HL-60 (cell line): ENCODE measurements at regions not wholly inside any gene's neighbourhood (a gene's known extent, or its start where the extent isn't known, plus 50 kb on each side); places are given as distances from the start of the nearest gene placed in this dataset.
"Not testable (repeated sequence)": the region's sequence is repeated elsewhere in the genome, so short reads cannot be mapped to it uniquely, and the experiment has no call there.

Experiments used
- POLR2AphosphoS5 ChIP-seq: IDR thresholded peaks from 2 replicates; pipeline ENCODE4 v1.6.1; 2012; ENCODE audit warnings: low read depth
- SPI1 ChIP-seq: IDR thresholded peaks from 2 replicates; pipeline ENCODE4 v1.6.1; 2012; ENCODE audit warnings: low read depth, mild to moderate bottlenecking, borderline replicate concordance
- TF ChIP-seq, protein P1 (sequence below): IDR thresholded peaks from one replicate; pipeline ENCODE4 v1.5.1; 2011; ENCODE audit warnings: low read length, control low read depth, inconsistent platforms; ENCODE audit not compliant: insufficient read depth
- TF ChIP-seq, protein P2 (sequence below): IDR thresholded peaks from 2 replicates; pipeline ENCODE4 v1.6.1; 2012; ENCODE audit warnings: low read depth; ENCODE audit not compliant: insufficient replicate concordance

DNA sequence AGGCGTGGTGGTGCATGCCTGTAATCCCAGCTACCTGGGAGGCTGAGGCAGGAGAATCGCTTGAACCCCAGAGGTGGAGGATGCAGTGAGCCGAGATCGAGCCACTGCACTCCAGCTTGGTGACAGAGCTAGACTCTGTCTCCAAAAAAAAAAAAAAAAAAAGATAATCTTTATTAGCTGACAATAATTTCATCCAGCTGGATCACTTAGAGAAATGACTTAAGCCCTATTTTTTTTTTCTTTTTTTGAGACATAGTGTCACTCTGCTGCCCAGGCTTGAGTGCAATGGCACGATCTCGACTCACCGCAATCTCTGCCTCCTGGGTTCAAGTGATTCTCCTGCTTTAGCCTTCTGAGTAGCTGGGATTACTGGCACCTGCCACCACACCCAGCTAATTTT is 51.6 kb upstream of the MAP4K4 start:
- TF ChIP-seq, protein P1, sequence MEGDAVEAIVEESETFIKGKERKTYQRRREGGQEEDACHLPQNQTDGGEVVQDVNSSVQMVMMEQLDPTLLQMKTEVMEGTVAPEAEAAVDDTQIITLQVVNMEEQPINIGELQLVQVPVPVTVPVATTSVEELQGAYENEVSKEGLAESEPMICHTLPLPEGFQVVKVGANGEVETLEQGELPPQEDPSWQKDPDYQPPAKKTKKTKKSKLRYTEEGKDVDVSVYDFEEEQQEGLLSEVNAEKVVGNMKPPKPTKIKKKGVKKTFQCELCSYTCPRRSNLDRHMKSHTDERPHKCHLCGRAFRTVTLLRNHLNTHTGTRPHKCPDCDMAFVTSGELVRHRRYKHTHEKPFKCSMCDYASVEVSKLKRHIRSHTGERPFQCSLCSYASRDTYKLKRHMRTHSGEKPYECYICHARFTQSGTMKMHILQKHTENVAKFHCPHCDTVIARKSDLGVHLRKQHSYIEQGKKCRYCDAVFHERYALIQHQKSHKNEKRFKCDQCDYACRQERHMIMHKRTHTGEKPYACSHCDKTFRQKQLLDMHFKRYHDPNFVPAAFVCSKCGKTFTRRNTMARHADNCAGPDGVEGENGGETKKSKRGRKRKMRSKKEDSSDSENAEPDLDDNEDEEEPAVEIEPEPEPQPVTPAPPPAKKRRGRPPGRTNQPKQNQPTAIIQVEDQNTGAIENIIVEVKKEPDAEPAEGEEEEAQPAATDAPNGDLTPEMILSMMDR: not testable (repeated sequence)
- TF ChIP-seq, protein P2, sequence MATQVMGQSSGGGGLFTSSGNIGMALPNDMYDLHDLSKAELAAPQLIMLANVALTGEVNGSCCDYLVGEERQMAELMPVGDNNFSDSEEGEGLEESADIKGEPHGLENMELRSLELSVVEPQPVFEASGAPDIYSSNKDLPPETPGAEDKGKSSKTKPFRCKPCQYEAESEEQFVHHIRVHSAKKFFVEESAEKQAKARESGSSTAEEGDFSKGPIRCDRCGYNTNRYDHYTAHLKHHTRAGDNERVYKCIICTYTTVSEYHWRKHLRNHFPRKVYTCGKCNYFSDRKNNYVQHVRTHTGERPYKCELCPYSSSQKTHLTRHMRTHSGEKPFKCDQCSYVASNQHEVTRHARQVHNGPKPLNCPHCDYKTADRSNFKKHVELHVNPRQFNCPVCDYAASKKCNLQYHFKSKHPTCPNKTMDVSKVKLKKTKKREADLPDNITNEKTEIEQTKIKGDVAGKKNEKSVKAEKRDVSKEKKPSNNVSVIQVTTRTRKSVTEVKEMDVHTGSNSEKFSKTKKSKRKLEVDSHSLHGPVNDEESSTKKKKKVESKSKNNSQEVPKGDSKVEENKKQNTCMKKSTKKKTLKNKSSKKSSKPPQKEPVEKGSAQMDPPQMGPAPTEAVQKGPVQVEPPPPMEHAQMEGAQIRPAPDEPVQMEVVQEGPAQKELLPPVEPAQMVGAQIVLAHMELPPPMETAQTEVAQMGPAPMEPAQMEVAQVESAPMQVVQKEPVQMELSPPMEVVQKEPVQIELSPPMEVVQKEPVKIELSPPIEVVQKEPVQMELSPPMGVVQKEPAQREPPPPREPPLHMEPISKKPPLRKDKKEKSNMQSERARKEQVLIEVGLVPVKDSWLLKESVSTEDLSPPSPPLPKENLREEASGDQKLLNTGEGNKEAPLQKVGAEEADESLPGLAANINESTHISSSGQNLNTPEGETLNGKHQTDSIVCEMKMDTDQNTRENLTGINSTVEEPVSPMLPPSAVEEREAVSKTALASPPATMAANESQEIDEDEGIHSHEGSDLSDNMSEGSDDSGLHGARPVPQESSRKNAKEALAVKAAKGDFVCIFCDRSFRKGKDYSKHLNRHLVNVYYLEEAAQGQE: not testable (repeated sequence)
- not testable (repeated sequence) for TF ChIP-seq POLR2AphosphoS5, SPI1
